ENCODE measurements at regions not wholly inside any gene's neighbourhood (a gene's known extent, or its start where the extent isn't known, plus 50 kb on each side); places are given as distances from the start of the nearest gene placed in this dataset.

GRCh38 chr6:41434803-41435481 lies 99.5 kb downstream of the NCR2 start:
- Mint-ChIP-seq H3K4me3 (no peak overlapping the region), H3K36me3 (ENCODE audit: low read depth) (no peaks in the 10 kb centered on the region), H3K27me3 (ENCODE audit: insufficient read depth) (peaks cover 50% of the 10 kb centered on the region), H3K27ac (no peak overlapping the region), H3K4me1 (peaks cover 9% of the 10 kb centered on the region), H3K9me3 (no peaks in the 10 kb centered on the region)
- Histone ChIP-seq H3K27ac (ENCODE audit: low read depth, low read length) (no peak overlapping the region), H3K36me3 (ENCODE audit: control insufficient read depth, insufficient read depth, low read length) (no peaks in the 10 kb centered on the region), H3K4me3 (ENCODE audit: low read length) (no peak overlapping the region), H3K27me3 (ENCODE audit: control insufficient read depth, insufficient read depth, low read length, poor library complexity, severe bottlenecking) (peaks cover 10% of the 10 kb centered on the region), H3K9me3 (ENCODE audit: control insufficient read depth, low read length) (no peaks in the 10 kb centered on the region), H3K4me1 (ENCODE audit: control insufficient read depth, insufficient read depth, low read length) (no peaks in the 10 kb centered on the region), H3K9ac (ENCODE audit: extremely low read depth, low read length, poor library complexity, severe bottlenecking) (no peak overlapping the region)
- TF ChIP-seq, protein P1, sequence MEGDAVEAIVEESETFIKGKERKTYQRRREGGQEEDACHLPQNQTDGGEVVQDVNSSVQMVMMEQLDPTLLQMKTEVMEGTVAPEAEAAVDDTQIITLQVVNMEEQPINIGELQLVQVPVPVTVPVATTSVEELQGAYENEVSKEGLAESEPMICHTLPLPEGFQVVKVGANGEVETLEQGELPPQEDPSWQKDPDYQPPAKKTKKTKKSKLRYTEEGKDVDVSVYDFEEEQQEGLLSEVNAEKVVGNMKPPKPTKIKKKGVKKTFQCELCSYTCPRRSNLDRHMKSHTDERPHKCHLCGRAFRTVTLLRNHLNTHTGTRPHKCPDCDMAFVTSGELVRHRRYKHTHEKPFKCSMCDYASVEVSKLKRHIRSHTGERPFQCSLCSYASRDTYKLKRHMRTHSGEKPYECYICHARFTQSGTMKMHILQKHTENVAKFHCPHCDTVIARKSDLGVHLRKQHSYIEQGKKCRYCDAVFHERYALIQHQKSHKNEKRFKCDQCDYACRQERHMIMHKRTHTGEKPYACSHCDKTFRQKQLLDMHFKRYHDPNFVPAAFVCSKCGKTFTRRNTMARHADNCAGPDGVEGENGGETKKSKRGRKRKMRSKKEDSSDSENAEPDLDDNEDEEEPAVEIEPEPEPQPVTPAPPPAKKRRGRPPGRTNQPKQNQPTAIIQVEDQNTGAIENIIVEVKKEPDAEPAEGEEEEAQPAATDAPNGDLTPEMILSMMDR (conservative IDR thresholded peaks at IDR 0.05), result no peak
- no peak for DNase-seq
- 68 to 70% methylated on average over 4 to 8 of the region's 9 CpGs for WGBS, 2 experiments (ENCODE audit: insufficient coverage in 1 of 2, insufficient read length in 1 of 2)

DNA sequence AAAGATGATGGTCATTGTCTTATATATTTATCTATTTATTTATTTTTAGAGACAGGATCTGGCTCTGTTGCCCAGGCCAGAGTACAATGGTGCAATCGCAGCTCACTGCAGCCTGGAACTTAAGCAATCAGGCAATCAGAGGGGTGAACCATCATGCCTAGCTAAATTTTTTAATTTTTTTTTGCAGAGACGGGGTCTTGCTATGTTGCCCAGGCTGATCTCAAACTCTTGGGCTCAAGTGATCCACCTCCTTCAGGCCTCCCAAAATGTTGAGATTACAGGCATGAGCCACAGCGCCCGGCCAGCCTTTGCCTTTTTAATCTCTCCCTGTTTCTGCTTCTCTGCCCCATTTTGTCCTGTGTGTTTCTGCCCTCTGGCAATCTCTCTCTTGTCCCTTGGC lies 102.2 kb downstream of the NCR2 start:
- H3K4me1 ChIP-seq (ENCODE audit: control insufficient read depth, insufficient read depth, low read length), result no peaks in the 10 kb centered on the region
- no peaks in the 10 kb centered on the region for H3K36me3 Mint-ChIP-seq (ENCODE audit: low read depth)
- DNase-seq, result no peak
- no peak overlapping the region for H3K4me3 Mint-ChIP-seq
- no peak overlapping the region for H3K27ac Mint-ChIP-seq
- no peaks in the 10 kb centered on the region for H3K27me3 ChIP-seq (ENCODE audit: control insufficient read depth, insufficient read depth, low read length, poor library complexity, severe bottlenecking)
- peaks cover 17% of the 10 kb centered on the region for H3K4me1 Mint-ChIP-seq
- H3K9ac ChIP-seq (ENCODE audit: extremely low read depth, low read length, poor library complexity, severe bottlenecking), result no peak overlapping the region
- H3K27ac ChIP-seq (ENCODE audit: low read depth, low read length), result no peak overlapping the region
- 88 to 92% methylated on average over 4 of the region's 4 CpGs for WGBS, 2 experiments (ENCODE audit: insufficient coverage in 1 of 2, insufficient read length in 1 of 2)
- no peaks in the 10 kb centered on the region for H3K9me3 Mint-ChIP-seq
- no peaks in the 10 kb centered on the region for H3K36me3 ChIP-seq (ENCODE audit: control insufficient read depth, insufficient read depth, low read length)
- no peak overlapping the region for H3K4me3 ChIP-seq (ENCODE audit: low read length)
- H3K27me3 Mint-ChIP-seq (ENCODE audit: insufficient read depth), result peaks cover 38% of the 10 kb centered on the region
- TF ChIP-seq, protein P1 (conservative IDR thresholded peaks at IDR 0.05), result no peak
- H3K9me3 ChIP-seq (ENCODE audit: control insufficient read depth, low read length), result no peaks in the 10 kb centered on the region

- Mint-ChIP-seq H3K36me3 (ENCODE audit: low read depth) (no peaks in the 10 kb centered on the region), H3K9me3 (no peaks in the 10 kb centered on the region), H3K27ac (no peak overlapping the region), H3K4me3 (no peak overlapping the region), H3K4me1 (peaks cover 20% of the 10 kb centered on the region), H3K27me3 (ENCODE audit: insufficient read depth) (peaks cover 33% of the 10 kb centered on the region)
- Histone ChIP-seq H3K9me3 (ENCODE audit: control insufficient read depth, low read length) (no peaks in the 10 kb centered on the region), H3K4me3 (ENCODE audit: low read length) (no peak overlapping the region), H3K27ac (ENCODE audit: low read depth, low read length) (no peak overlapping the region), H3K27me3 (ENCODE audit: control insufficient read depth, insufficient read depth, low read length, poor library complexity, severe bottlenecking) (no peaks in the 10 kb centered on the region), H3K4me1 (ENCODE audit: control insufficient read depth, insufficient read depth, low read length) (no peaks in the 10 kb centered on the region), H3K36me3 (ENCODE audit: control insufficient read depth, insufficient read depth, low read length) (no peaks in the 10 kb centered on the region), H3K9ac (ENCODE audit: extremely low read depth, low read length, poor library complexity, severe bottlenecking) (no peak overlapping the region)
- TF ChIP-seq, protein P1 (conservative IDR thresholded peaks at IDR 0.05), result no peak
- DNase-seq, result no peak
- 83% methylated on average over 1 of the region's 1 CpG; no CpG with 5 or more reads in 1 of the 2 experiments for WGBS, 2 experiments (ENCODE audit: insufficient coverage in 1 of 2, insufficient read length in 1 of 2)
Measured at GRCh38 chr6:41438746-41439145, 103.3 kb downstream of the NCR2 start.

All from endodermal cell (in vitro differentiated cells).